Naive thymus-derived CD4-positive, alpha-beta T cell (primary cell): ENCODE measurements at regions not wholly inside any gene's neighbourhood (a gene's known extent, or its start where the extent isn't known, plus 50 kb on each side); places are given as distances from the start of the nearest gene placed in this dataset.

Experiments
- ATAC-seq: fragments of 150-1000 bp; cut with Tn5 transposase; 2 replicates; pipeline ENCODE4 v1.10.0; 2021; ENCODE audit warnings: mild to moderate bottlenecking, moderate library complexity
- CTCF ChIA-PET: fragments of 350-600 bp; sonication (Branson Sonifier 250); formaldehyde crosslinking; loops from one replicate; lab custom pipeline; 2021; ENCODE audit warnings: antibody characterized with exemption; lab: Charles Lee
- POLR2A ChIA-PET: fragments of 350-600 bp; sonication (Branson Sonifier 250); formaldehyde crosslinking; loops from one replicate; lab custom pipeline; 2021; ENCODE audit warnings: antibody characterized with exemption, inconsistent platforms; lab: Charles Lee
- DNase-seq, 9 donors: peaks; one replicate each; pipeline versions ENCODE4 v3.0.0 to v3.0.0-alpha.2; 2020 to 2022; ENCODE audit warnings: mixed read lengths in 1 of 9
- H3K27ac ChIP-seq: one replicate; pipeline ENCODE4 v1.7.0; 2013; ENCODE audit warnings: mild to moderate bottlenecking, low read depth, low read length, moderate library complexity
- H3K27me3 ChIP-seq, 2 donors: one replicate each; pipeline ENCODE4 v1.7.0; 2013; ENCODE audit warnings: low read length in 2 of 2, mild to moderate bottlenecking in 2 of 2, moderate library complexity in 2 of 2; ENCODE audit not compliant: control insufficient read depth in 2 of 2, insufficient read depth in 2 of 2
- H3K36me3 ChIP-seq, 3 experiments: 1 replicate in 2 of 3; 2 replicates in 1 of 3; pipeline ENCODE4 v1.7.0; 2013; ENCODE audit warnings: low read length in 3 of 3, mild to moderate bottlenecking in 3 of 3, moderate library complexity in 1 of 3; ENCODE audit not compliant: insufficient read depth in 3 of 3, control insufficient read depth in 2 of 3
- H3K4me1 ChIP-seq, 2 donors: one replicate each; pipeline ENCODE4 v1.7.0; 2013; ENCODE audit warnings: low read length in 2 of 2, mild to moderate bottlenecking in 2 of 2, moderate library complexity in 1 of 2; ENCODE audit not compliant: control insufficient read depth in 2 of 2, insufficient read depth in 2 of 2
- H3K4me3 ChIP-seq: 2 replicates; pipeline ENCODE4 v1.7.0; 2013; ENCODE audit warnings: mild to moderate bottlenecking, low read length
- H3K9me3 ChIP-seq, 3 experiments: 1 replicate in 2 of 3; 2 replicates in 1 of 3; pipeline ENCODE4 v1.7.0; 2013; ENCODE audit warnings: low read length in 3 of 3; ENCODE audit not compliant: control insufficient read depth in 2 of 3
- H3K27ac Mint-ChIP-seq, 9 donors: one replicate each; pipeline ENCODE4 v1.8.0; 2020 to 2022; ENCODE audit warnings: mixed read lengths in 9 of 9, mild to moderate bottlenecking in 8 of 9, moderate library complexity in 5 of 9, inconsistent platforms in 2 of 9
- H3K27me3 Mint-ChIP-seq, 5 donors: one replicate each; pipeline ENCODE4 v1.8.0; 2021 to 2022; ENCODE audit warnings: mixed read lengths in 5 of 5, mild to moderate bottlenecking in 1 of 5
- H3K36me3 Mint-ChIP-seq, 5 donors: one replicate each; pipeline ENCODE4 v1.8.0; 2020 to 2022; ENCODE audit warnings: mixed read lengths in 5 of 5, mild to moderate bottlenecking in 3 of 5, inconsistent platforms in 1 of 5
- H3K4me1 Mint-ChIP-seq, 7 donors: one replicate each; pipeline ENCODE4 v1.8.0; 2020 to 2022; ENCODE audit warnings: mixed read lengths in 7 of 7, mild to moderate bottlenecking in 3 of 7, inconsistent platforms in 1 of 7
- H3K4me3 Mint-ChIP-seq, 10 donors: one replicate each; pipeline ENCODE4 v1.8.0; 2020 to 2022; ENCODE audit warnings: mild to moderate bottlenecking in 10 of 10, mixed read lengths in 10 of 10, moderate library complexity in 6 of 10, inconsistent platforms in 2 of 10
- H3K9me3 Mint-ChIP-seq, 11 donors: one replicate each; pipeline ENCODE4 v1.8.0; 2020 to 2022; ENCODE audit warnings: mixed read lengths in 11 of 11, mild to moderate bottlenecking in 4 of 11, inconsistent platforms in 1 of 11, moderate library complexity in 1 of 11
- intact Hi-C, 2 donors: fragments of 100-400 bp; cut with micrococcal nuclease; formaldehyde crosslinking; loops; one replicate each; pipeline ENCODE4 v1.15.1; 2023

GRCh38 chr16:49014277-49015224, 267.1 kb downstream of the CBLN1 start:
- Mint-ChIP-seq H3K27ac (no peak overlapping the region), H3K4me3 (no peak overlapping the region), H3K9me3 (peaks cover 0 to 10% (median 5%) of the 10 kb centered on the region in 11 donors), H3K36me3 (no peaks in the 10 kb centered on the region), H3K27me3 (peaks cover 0 to 5% (median 3%) of the 10 kb centered on the region in 5 donors), H3K4me1 (no peaks in the 10 kb centered on the region)
- intact Hi-C loops: no loop called here
- ChIA-PET CTCF (no interaction called here), POLR2A (interaction anchor here (0.6 kb wide), 1 partner anchor 1290 kb away, joined by 3 read pairs; no protein-coding TSS in a partner anchor)
- Histone ChIP-seq H3K27me3 (no peaks in the 10 kb centered on the region), H3K36me3 (no peaks in the 10 kb centered on the region), H3K4me1 (no peaks in the 10 kb centered on the region), H3K4me3 (no peak overlapping the region), H3K27ac (no peak overlapping the region), H3K9me3 (no peaks in the 10 kb centered on the region)
- no peak for ATAC-seq
- DNase-seq: no peak

- intact Hi-C loops: no loop called here
- no peaks in the 10 kb centered on the region for H3K4me1 Mint-ChIP-seq
- POLR2A ChIA-PET: no interaction called here
- no peak for ATAC-seq
- Histone ChIP-seq H3K4me1 (no peaks in the 10 kb centered on the region), H3K36me3 (no peaks in the 10 kb centered on the region), H3K27me3 (no peaks in the 10 kb centered on the region), H3K27ac (no peak overlapping the region), H3K4me3 (no peak overlapping the region), H3K9me3 (no peaks in the 10 kb centered on the region)
- H3K27ac Mint-ChIP-seq: no peak overlapping the region
- CTCF ChIA-PET: no interaction called here
- H3K4me3 Mint-ChIP-seq: no peak overlapping the region
- peaks cover 0 to 4% (median 0%) of the 10 kb centered on the region in 5 donors for H3K27me3 Mint-ChIP-seq
- peaks cover 0 to 12% (median 5%) of the 10 kb centered on the region in 11 donors for H3K9me3 Mint-ChIP-seq
- no peak for DNase-seq
- H3K36me3 Mint-ChIP-seq: no peaks in the 10 kb centered on the region
Measured at GRCh38 chr16:49013727-49014080, 267.9 kb downstream of the CBLN1 start.

GRCh38 chr16:49012961-49013726, 268.5 kb downstream of the CBLN1 start:
- ATAC-seq (no peak), DNase-seq (no peak)
- POLR2A ChIA-PET: no interaction called here
- H3K4me3 Mint-ChIP-seq: no peak overlapping the region
- no peak overlapping the region for H3K27ac ChIP-seq
- H3K36me3 ChIP-seq: no peaks in the 10 kb centered on the region
- no peaks in the 10 kb centered on the region for H3K4me1 ChIP-seq
- intact Hi-C loops: no loop called here
- H3K36me3 Mint-ChIP-seq: no peaks in the 10 kb centered on the region
- no peaks in the 10 kb centered on the region for H3K27me3 ChIP-seq
- no peak overlapping the region for H3K27ac Mint-ChIP-seq
- H3K4me3 ChIP-seq: no peak overlapping the region
- H3K9me3 ChIP-seq: no peaks in the 10 kb centered on the region
- H3K27me3 Mint-ChIP-seq: peaks cover 0 to 4% (median 0%) of the 10 kb centered on the region in 5 donors
- peaks cover 0 to 12% (median 5%) of the 10 kb centered on the region in 11 donors for H3K9me3 Mint-ChIP-seq
- CTCF ChIA-PET: no interaction called here
- no peaks in the 10 kb centered on the region for H3K4me1 Mint-ChIP-seq

GRCh38 chr16:49011901-49012300, 269.7 kb downstream of the CBLN1 start:
- Mint-ChIP-seq H3K9me3 (peaks cover 0 to 12% (median 7%) of the 10 kb centered on the region in 11 donors), H3K27ac (no peak overlapping the region), H3K27me3 (peaks cover 0 to 4% (median 0%) of the 10 kb centered on the region in 5 donors), H3K36me3 (no peaks in the 10 kb centered on the region), H3K4me1 (no peaks in the 10 kb centered on the region), H3K4me3 (no peak overlapping the region)
- Histone ChIP-seq H3K27me3 (no peaks in the 10 kb centered on the region), H3K4me1 (no peaks in the 10 kb centered on the region), H3K36me3 (no peaks in the 10 kb centered on the region), H3K9me3 (no peaks in the 10 kb centered on the region), H3K27ac (no peak overlapping the region), H3K4me3 (no peak overlapping the region)
- ATAC-seq (no peak), DNase-seq (no peak)
- ChIA-PET POLR2A (no interaction called here), CTCF (no interaction called here)
- intact Hi-C loops: no loop called here

GRCh38 chr16:49010879-49011278, 270.8 kb downstream of the CBLN1 start:
- DNase-seq: no peak
- Histone ChIP-seq H3K4me1 (no peaks in the 10 kb centered on the region), H3K4me3 (no peak overlapping the region), H3K36me3 (no peaks in the 10 kb centered on the region), H3K27me3 (no peaks in the 10 kb centered on the region), H3K9me3 (no peaks in the 10 kb centered on the region), H3K27ac (no peak overlapping the region)
- no peak overlapping the region for H3K4me3 Mint-ChIP-seq
- H3K27me3 Mint-ChIP-seq: peaks cover 0 to 4% (median 0%) of the 10 kb centered on the region in 5 donors
- no peaks in the 10 kb centered on the region for H3K36me3 Mint-ChIP-seq
- ChIA-PET CTCF (no interaction called here), POLR2A (no interaction called here)
- H3K27ac Mint-ChIP-seq: no peak overlapping the region
- H3K4me1 Mint-ChIP-seq: no peaks in the 10 kb centered on the region
- ATAC-seq: no peak
- intact Hi-C loops: no loop called here
- H3K9me3 Mint-ChIP-seq: peaks cover 0 to 18% (median 7%) of the 10 kb centered on the region in 11 donors

GRCh38 chr16:49010396-49010795, 271.2 kb downstream of the CBLN1 start:
- H3K4me3 Mint-ChIP-seq: no peak overlapping the region
- CTCF ChIA-PET: no interaction called here

More at GRCh38 chr16:49010396-49010795, 271.2 kb downstream of the CBLN1 start:
- POLR2A ChIA-PET: no interaction called here
- no peak for ATAC-seq
- Histone ChIP-seq H3K4me3 (no peak overlapping the region), H3K4me1 (no peaks in the 10 kb centered on the region), H3K27ac (no peak overlapping the region), H3K9me3 (no peaks in the 10 kb centered on the region), H3K27me3 (no peaks in the 10 kb centered on the region), H3K36me3 (no peaks in the 10 kb centered on the region)
- Mint-ChIP-seq H3K9me3 (peaks cover 0 to 18% (median 7%) of the 10 kb centered on the region in 11 donors), H3K36me3 (no peaks in the 10 kb centered on the region), H3K27me3 (peaks cover 0 to 4% (median 0%) of the 10 kb centered on the region in 5 donors), H3K27ac (no peak overlapping the region), H3K4me1 (no peaks in the 10 kb centered on the region)
- intact Hi-C loops: no loop called here
- DNase-seq: no peak
